Keratinocyte (primary cell): ENCODE measurements at regions not wholly inside any gene's neighbourhood (a gene's known extent, or its start where the extent isn't known, plus 50 kb on each side); places are given as distances from the start of the nearest gene placed in this dataset.

Experiments used
- EZH2 ChIP-seq: IDR thresholded peaks from one replicate; pipeline ENCODE4 v1.6.1; 2012; ENCODE audit warnings: inconsistent platforms, mild to moderate bottlenecking, low read length, moderate library complexity
- TF ChIP-seq, protein P1 (sequence below), 3 experiments: IDR thresholded peaks in 1 of 3; conservative IDR thresholded peaks in 1 of 3; optimal IDR thresholded peaks in 1 of 3; 2 replicates in 2 of 3; 3 replicates in 1 of 3; pipeline versions ENCODE3 to v1.5.1; 2011; ENCODE audit warnings: low read length in 3 of 3, mild to moderate bottlenecking in 3 of 3, moderate library complexity in 2 of 3, control low read depth in 1 of 3, inconsistent platforms in 1 of 3; ENCODE audit not compliant: insufficient read depth in 2 of 3; ENCODE audit errors: extremely low read depth in 1 of 3

DNA sequence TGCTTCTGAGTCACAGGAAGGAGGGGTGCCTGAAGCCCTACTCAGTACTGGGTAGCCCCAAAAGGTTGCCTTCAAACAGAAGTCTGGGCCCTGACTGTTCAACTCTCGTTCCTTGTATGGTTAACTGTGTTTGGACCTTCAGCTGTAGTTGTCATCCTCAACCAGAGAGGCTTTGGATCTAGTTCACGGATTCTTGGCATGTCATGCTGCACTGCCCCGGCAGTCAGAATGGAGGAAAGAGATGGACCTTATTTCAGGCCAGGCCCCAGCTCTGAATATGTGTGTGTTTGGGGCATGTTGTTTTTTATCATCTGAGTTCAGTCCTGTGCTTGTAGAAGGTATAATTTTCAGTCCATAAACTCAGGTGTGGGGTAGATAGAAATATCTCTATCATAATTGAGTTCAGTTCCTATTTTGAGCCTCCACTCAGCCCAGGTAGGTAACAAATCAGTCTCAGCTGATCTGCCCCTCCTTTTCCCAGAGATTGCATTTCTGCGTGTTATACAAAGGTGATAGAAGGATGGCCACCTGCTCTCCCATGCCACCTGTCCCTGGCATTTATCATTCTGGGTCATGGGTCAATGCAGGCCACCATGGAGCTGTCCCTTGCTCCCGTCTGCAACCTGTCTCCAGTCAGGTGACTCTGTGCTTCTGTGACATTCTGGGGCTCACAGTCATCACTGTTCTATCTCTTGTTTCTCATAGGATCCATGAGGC lies 127.5 kb upstream of the CPEB4 start:
- TF ChIP-seq, protein P1, sequence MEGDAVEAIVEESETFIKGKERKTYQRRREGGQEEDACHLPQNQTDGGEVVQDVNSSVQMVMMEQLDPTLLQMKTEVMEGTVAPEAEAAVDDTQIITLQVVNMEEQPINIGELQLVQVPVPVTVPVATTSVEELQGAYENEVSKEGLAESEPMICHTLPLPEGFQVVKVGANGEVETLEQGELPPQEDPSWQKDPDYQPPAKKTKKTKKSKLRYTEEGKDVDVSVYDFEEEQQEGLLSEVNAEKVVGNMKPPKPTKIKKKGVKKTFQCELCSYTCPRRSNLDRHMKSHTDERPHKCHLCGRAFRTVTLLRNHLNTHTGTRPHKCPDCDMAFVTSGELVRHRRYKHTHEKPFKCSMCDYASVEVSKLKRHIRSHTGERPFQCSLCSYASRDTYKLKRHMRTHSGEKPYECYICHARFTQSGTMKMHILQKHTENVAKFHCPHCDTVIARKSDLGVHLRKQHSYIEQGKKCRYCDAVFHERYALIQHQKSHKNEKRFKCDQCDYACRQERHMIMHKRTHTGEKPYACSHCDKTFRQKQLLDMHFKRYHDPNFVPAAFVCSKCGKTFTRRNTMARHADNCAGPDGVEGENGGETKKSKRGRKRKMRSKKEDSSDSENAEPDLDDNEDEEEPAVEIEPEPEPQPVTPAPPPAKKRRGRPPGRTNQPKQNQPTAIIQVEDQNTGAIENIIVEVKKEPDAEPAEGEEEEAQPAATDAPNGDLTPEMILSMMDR (optimal IDR thresholded peaks at IDR 0.05 in 1 of 3, IDR thresholded peaks at IDR 0.05 in 1 of 3, conservative IDR thresholded peaks at IDR 0.05 in 1 of 3; ENCODE audit: extremely low read depth in 1 of 3, insufficient read depth in 2 of 3, low read length in 3 of 3), result no peak
- TF ChIP-seq EZH2, result no peak
